ENCODE measurements at regions not wholly inside any gene's neighbourhood (a gene's known extent, or its start where the extent isn't known, plus 50 kb on each side); places are given as distances from the start of the nearest gene placed in this dataset.

- CTCF ChIA-PET = no interaction called here
- in situ Hi-C loops (cut with HindIII; ENCODE audit: low pct_unique_long_range_greater_than_20kb, low sequenced_read_pairs) = no loop called here
- Histone ChIP-seq H3K27ac (ENCODE audit: low read length) (no peak overlapping the region), H3K4me3 (ENCODE audit: low read depth in 2 of 2, low read length in 2 of 2) (no peak overlapping the region), H3K36me3 (ENCODE audit: control insufficient read depth, insufficient read depth, low read length) (no peaks in the 10 kb centered on the region), H3K9me3 (ENCODE audit: control insufficient read depth, insufficient read depth, low read depth, low read length) (no peaks in the 10 kb centered on the region), H3K4me1 (ENCODE audit: control insufficient read depth, insufficient read depth, low read length) (no peaks in the 10 kb centered on the region), H3K27me3 (ENCODE audit: control insufficient read depth, insufficient read depth, low read length) (no peaks in the 10 kb centered on the region)
- POLR2A ChIA-PET = no interaction called here
- no TSS peak for BruUV-seq (replicated peaks)
- TF ChIP-seq CTCF (IDR thresholded peaks at IDR 0.05) (no peak), POLR2AphosphoS5 (IDR thresholded peaks at IDR 0.05; ENCODE audit: low read depth, low read length) (no peak), SIN3A (IDR thresholded peaks at IDR 0.05; ENCODE audit: borderline replicate concordance, insufficient read depth, low read depth, low read length) (no peak), TCF7L2 (IDR thresholded peaks at IDR 0.05; ENCODE audit: low read depth, low read length) (no peak), REST (IDR thresholded peaks at IDR 0.05; ENCODE audit: insufficient read depth in 1 of 2, low read depth in 2 of 2, low read length in 1 of 2) (no peak)
- ATAC-seq (no peak), DNase-seq (ENCODE audit: low read depth, low spot score) (no peak)
- intact Hi-C loops (cut with micrococcal nuclease; ENCODE audit: unreplicated experiment) = no loop called here
Observed at GRCh38 chrX:69063486-69063885, 101.8 kb downstream of the PJA1 start.

- intact Hi-C loops (cut with micrococcal nuclease; ENCODE audit: unreplicated experiment) = no loop called here
- Histone ChIP-seq H3K4me1 (ENCODE audit: control insufficient read depth, insufficient read depth, low read length) (no peaks in the 10 kb centered on the region), H3K27me3 (ENCODE audit: control insufficient read depth, insufficient read depth, low read length) (no peaks in the 10 kb centered on the region), H3K27ac (ENCODE audit: low read length) (no peak overlapping the region), H3K9me3 (ENCODE audit: control insufficient read depth, insufficient read depth, low read depth, low read length) (no peaks in the 10 kb centered on the region), H3K36me3 (ENCODE audit: control insufficient read depth, insufficient read depth, low read length) (no peaks in the 10 kb centered on the region), H3K4me3 (ENCODE audit: low read depth in 2 of 2, low read length in 2 of 2) (no peak overlapping the region)
- no TSS peak for BruUV-seq (replicated peaks)
- POLR2A ChIA-PET = no interaction called here
- no peak for ATAC-seq
- TF ChIP-seq CTCF (IDR thresholded peaks at IDR 0.05) = no peak
- TF ChIP-seq POLR2AphosphoS5 (IDR thresholded peaks at IDR 0.05; ENCODE audit: low read depth, low read length) = no peak
- no peak for TF ChIP-seq REST (IDR thresholded peaks at IDR 0.05; ENCODE audit: insufficient read depth in 1 of 2, low read depth in 2 of 2, low read length in 1 of 2)
- TF ChIP-seq TCF7L2 (IDR thresholded peaks at IDR 0.05; ENCODE audit: low read depth, low read length) = no peak
- TF ChIP-seq SIN3A (IDR thresholded peaks at IDR 0.05; ENCODE audit: borderline replicate concordance, insufficient read depth, low read depth, low read length) = no peak
- no peak for DNase-seq (ENCODE audit: low read depth, low spot score)
- CTCF ChIA-PET = interaction anchor here (0.7 kb wide), 1 partner anchor 235 kb away, joined by 3 read pairs; no protein-coding TSS in a partner anchor
- in situ Hi-C loops (cut with HindIII; ENCODE audit: low pct_unique_long_range_greater_than_20kb, low sequenced_read_pairs) = no loop called here
Observed at GRCh38 chrX:69062493-69062892, 102.8 kb downstream of the PJA1 start.
